Vagina (tissue), 2 donors: ENCODE measurements at regions not wholly inside any gene's neighbourhood (a gene's known extent, or its start where the extent isn't known, plus 50 kb on each side); places are given as distances from the start of the nearest gene placed in this dataset.

ENCODE experiments used
- DNase-seq, 2 donors: peaks; one replicate each; pipeline ENCODE4 v3.0.0-alpha.2; 2017; ENCODE audit errors: extremely low spot score in 2 of 2
- H3K27ac ChIP-seq: fragments of 200-600 bp; sonication (generic); one replicate; pipeline ENCODE4 v1.5.1; 2019
- H3K27me3 ChIP-seq: fragments of 200-600 bp; sonication (generic); one replicate; pipeline ENCODE4 v1.5.1; 2019
- H3K36me3 ChIP-seq, 2 donors: fragments of 200-600 bp; sonication (generic); one replicate each; pipeline ENCODE4 v1.5.1; 2017 to 2019
- H3K4me1 ChIP-seq: fragments of 200-600 bp; sonication (generic); one replicate; pipeline ENCODE4 v1.5.1; 2019
- H3K4me3 ChIP-seq, 2 donors: fragments of 200-600 bp; sonication (generic); 1 replicate in 1 of 2; 2 replicates in 1 of 2; pipeline ENCODE4 v1.5.1; 2016 to 2019
- H3K9me3 ChIP-seq: fragments of 200-600 bp; sonication (generic); one replicate; pipeline ENCODE4 v1.5.1; 2019
- CTCF ChIP-seq, 3 experiments: fragments of 450-650 bp in 2 of 3; fragments of 200-600 bp in 1 of 3; sonication (generic) in 1 of 3; IDR thresholded peaks; one replicate each; pipeline ENCODE4 v1.5.1; 2017 to 2019; ENCODE audit warnings: antibody characterized with exemption in 3 of 3, mild to moderate bottlenecking in 2 of 3, moderate library complexity in 2 of 3
- POLR2A ChIP-seq, 2 donors: fragments of 450-650 bp; IDR thresholded peaks; one replicate each; pipeline ENCODE4 v1.6.1; 2017; ENCODE audit warnings: antibody characterized with exemption in 2 of 2, mild to moderate bottlenecking in 2 of 2, moderate library complexity in 2 of 2
- POLR2AphosphoS5 ChIP-seq, 2 donors: sonication (generic); formaldehyde crosslinking; IDR thresholded peaks; one replicate each; pipeline ENCODE4 v1.9.0; 2017; ENCODE audit warnings: antibody characterized with exemption in 2 of 2, mild to moderate bottlenecking in 2 of 2, low read depth in 1 of 2; ENCODE audit not compliant: insufficient read depth in 1 of 2
- intact Hi-C: fragments of 100-400 bp; cut with DNase I; formaldehyde crosslinking; loops from one replicate; pipeline ENCODE4 v1.15.1; 2023

- intact Hi-C loops, result no loop called here
- no peak for DNase-seq
- H3K4me3 ChIP-seq, result no peak overlapping the region
- H3K27ac ChIP-seq, result no peak overlapping the region
- TF ChIP-seq POLR2AphosphoS5 (IDR thresholded peaks at IDR 0.05; ENCODE audit: insufficient read depth in 1 of 2, low read depth in 1 of 2), result no peak
- no peak for TF ChIP-seq POLR2A (IDR thresholded peaks at IDR 0.05)
- no peak for TF ChIP-seq CTCF (IDR thresholded peaks at IDR 0.05)
- no peaks in the 10 kb centered on the region for H3K9me3 ChIP-seq
- H3K27me3 ChIP-seq, result no peaks in the 10 kb centered on the region
- no peaks in the 10 kb centered on the region for H3K4me1 ChIP-seq
- H3K36me3 ChIP-seq, result no peaks in the 10 kb centered on the region
Measured at GRCh38 chr18:45399146-45399545, 216.1 kb upstream of the SLC14A2 start.

GRCh38 chr18:45399643-45400042, 215.6 kb upstream of the SLC14A2 start:
- DNase-seq, result no peak
- intact Hi-C loops, result no loop called here
- Histone ChIP-seq H3K4me3 (no peak overlapping the region), H3K4me1 (no peaks in the 10 kb centered on the region), H3K27ac (no peak overlapping the region), H3K9me3 (no peaks in the 10 kb centered on the region), H3K27me3 (no peaks in the 10 kb centered on the region), H3K36me3 (no peaks in the 10 kb centered on the region)
- TF ChIP-seq CTCF (IDR thresholded peaks at IDR 0.05) (no peak), POLR2A (IDR thresholded peaks at IDR 0.05) (no peak), POLR2AphosphoS5 (IDR thresholded peaks at IDR 0.05; ENCODE audit: insufficient read depth in 1 of 2, low read depth in 1 of 2) (no peak)

GRCh38 chr18:45402485-45403056, 212.7 kb upstream of the SLC14A2 start:
- Histone ChIP-seq H3K4me3 (no peak overlapping the region), H3K36me3 (no peaks in the 10 kb centered on the region), H3K9me3 (no peaks in the 10 kb centered on the region), H3K27me3 (no peaks in the 10 kb centered on the region), H3K27ac (no peak overlapping the region), H3K4me1 (no peaks in the 10 kb centered on the region)
- no peak for TF ChIP-seq CTCF (IDR thresholded peaks at IDR 0.05)
- intact Hi-C loops, result no loop called here
- DNase-seq, result no peak

- Histone ChIP-seq H3K4me3 (no peak overlapping the region), H3K27ac (no peak overlapping the region), H3K4me1 (no peaks in the 10 kb centered on the region), H3K9me3 (no peaks in the 10 kb centered on the region), H3K36me3 (no peaks in the 10 kb centered on the region), H3K27me3 (no peaks in the 10 kb centered on the region)
- TF ChIP-seq POLR2AphosphoS5 (IDR thresholded peaks at IDR 0.05; ENCODE audit: insufficient read depth in 1 of 2, low read depth in 1 of 2) (no peak), CTCF (IDR thresholded peaks at IDR 0.05) (no peak), POLR2A (IDR thresholded peaks at IDR 0.05) (no peak)
- intact Hi-C loops, result no loop called here
- no peak for DNase-seq
Measured at GRCh38 chr18:45403341-45404049, 211.8 kb upstream of the SLC14A2 start.

- Histone ChIP-seq H3K36me3 (no peaks in the 10 kb centered on the region), H3K4me3 (no peak overlapping the region), H3K27me3 (no peaks in the 10 kb centered on the region), H3K9me3 (no peaks in the 10 kb centered on the region), H3K27ac (no peak overlapping the region), H3K4me1 (peaks cover 13% of the 10 kb centered on the region)
- DNase-seq, result no peak
- intact Hi-C loops, result no loop called here
- TF ChIP-seq CTCF (IDR thresholded peaks at IDR 0.05) (no peak), POLR2A (IDR thresholded peaks at IDR 0.05) (no peak), POLR2AphosphoS5 (IDR thresholded peaks at IDR 0.05; ENCODE audit: insufficient read depth in 1 of 2, low read depth in 1 of 2) (no peak)
Measured at GRCh38 chr18:45408218-45408617, 207.1 kb upstream of the SLC14A2 start.
